ENCODE measurements at regions not wholly inside any gene's neighbourhood (a gene's known extent, or its start where the extent isn't known, plus 50 kb on each side); places are given as distances from the start of the nearest gene placed in this dataset.

GRCh38 chr4:12293906-12294525 lies 865.3 kb upstream of the HS3ST1 start:
- no peak for DNase-seq

- no peak for DNase-seq
Observed at GRCh38 chr4:12286351-12286750, 857.7 kb upstream of the HS3ST1 start.

GRCh38 chr4:12270546-12270945 lies 841.9 kb upstream of the HS3ST1 start:
- no peak for DNase-seq

- DNase-seq = no peak
Observed at GRCh38 chr4:12265554-12265953, 836.9 kb upstream of the HS3ST1 start.

- no peak for DNase-seq
Observed at GRCh38 chr4:12260453-12260852, 831.8 kb upstream of the HS3ST1 start.

GRCh38 chr4:12244973-12245372 lies 816.3 kb upstream of the HS3ST1 start:
- DNase-seq = no peak

GRCh38 chr4:12242354-12242753 lies 813.7 kb upstream of the HS3ST1 start:
- DNase-seq = no peak

- DNase-seq = no peak
Observed at GRCh38 chr4:12239897-12240636, 811.4 kb upstream of the HS3ST1 start.

GRCh38 chr4:12231098-12231497 lies 802.4 kb upstream of the HS3ST1 start:
- no peak for DNase-seq

- DNase-seq = no peak
Observed at GRCh38 chr4:12221031-12221430, 792.3 kb upstream of the HS3ST1 start.

GRCh38 chr4:12211636-12212035 lies 782.9 kb upstream of the HS3ST1 start:
- DNase-seq = no peak

- no peak for DNase-seq
Observed at GRCh38 chr4:12207396-12207795, 778.7 kb upstream of the HS3ST1 start.

GRCh38 chr4:12206091-12206490 lies 777.4 kb upstream of the HS3ST1 start:
- DNase-seq = no peak

- DNase-seq = no peak
Observed at GRCh38 chr4:12203945-12204344, 775.3 kb upstream of the HS3ST1 start.

GRCh38 chr4:12200226-12200625 lies 771.5 kb upstream of the HS3ST1 start:
- DNase-seq = no peak

- no peak for DNase-seq
Observed at GRCh38 chr4:12186526-12186925, 757.8 kb upstream of the HS3ST1 start.

- no peak for DNase-seq
Observed at GRCh38 chr4:12178614-12179610, 750.2 kb upstream of the HS3ST1 start.

GRCh38 chr4:12177416-12177815 lies 748.7 kb upstream of the HS3ST1 start:
- DNase-seq = no peak

GRCh38 chr4:12173496-12173895 lies 744.8 kb upstream of the HS3ST1 start:
- DNase-seq = no peak

GRCh38 chr4:12172198-12172973 lies 743.7 kb upstream of the HS3ST1 start:
- no peak for DNase-seq

GRCh38 chr4:12170308-12170707 lies 741.6 kb upstream of the HS3ST1 start:
- DNase-seq = no peak

- DNase-seq = no peak
Observed at GRCh38 chr4:12165616-12166015, 736.9 kb upstream of the HS3ST1 start.

GRCh38 chr4:12146339-12146738 lies 717.6 kb upstream of the HS3ST1 start:
- DNase-seq = no peak
